ENCODE measurements at regions not wholly inside any gene's neighbourhood (a gene's known extent, or its start where the extent isn't known, plus 50 kb on each side); places are given as distances from the start of the nearest gene placed in this dataset.
"Not testable (repeated sequence)": the region's sequence is repeated elsewhere in the genome, so short reads cannot be mapped to it uniquely, and the experiment has no call there.

DNA sequence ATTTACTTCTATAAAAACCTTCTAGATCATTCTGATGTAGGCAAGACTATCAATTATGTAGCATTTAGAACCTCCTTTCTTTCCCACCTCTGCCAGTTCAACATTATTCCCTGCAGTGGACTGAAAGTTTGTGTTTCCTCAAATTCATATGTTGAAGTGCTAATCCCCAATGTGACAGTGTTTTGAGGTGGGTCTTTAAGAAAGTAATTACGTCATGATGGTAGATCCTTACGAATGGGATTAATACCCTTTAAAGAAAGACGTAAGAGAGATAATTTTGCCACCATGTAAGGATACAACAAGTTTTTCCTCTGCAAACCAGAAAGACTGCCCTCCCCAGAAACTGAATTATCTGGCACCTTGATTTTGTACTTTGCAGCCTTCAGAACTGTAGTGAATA lies 1489.7 kb upstream of the SEL1L start:
- no peak for DNase-seq (ENCODE audit: low read depth in 1 of 2, low spot score in 1 of 2)

DNA sequence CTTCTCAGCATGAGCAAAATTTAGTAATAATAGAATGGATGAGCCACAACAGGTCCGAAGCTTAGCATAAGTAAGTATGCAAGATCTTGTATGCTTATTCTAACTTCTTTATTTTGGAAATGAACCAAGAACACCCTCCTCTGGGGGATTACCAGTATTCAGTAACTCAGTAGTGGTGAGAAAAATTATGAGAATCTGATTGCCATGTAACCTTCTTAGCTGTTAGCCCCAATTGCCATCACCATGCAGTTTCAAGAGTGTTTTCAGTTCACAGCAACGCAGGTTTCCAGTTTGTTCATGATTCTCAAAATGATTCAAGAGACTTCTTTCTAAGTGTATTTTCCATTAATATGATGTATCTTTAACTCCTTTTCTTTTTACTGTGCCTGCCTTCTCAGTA lies 1507.6 kb upstream of the SEL1L start:
- DNase-seq (ENCODE audit: low read depth in 1 of 2, low spot score in 1 of 2), result no peak

DNA sequence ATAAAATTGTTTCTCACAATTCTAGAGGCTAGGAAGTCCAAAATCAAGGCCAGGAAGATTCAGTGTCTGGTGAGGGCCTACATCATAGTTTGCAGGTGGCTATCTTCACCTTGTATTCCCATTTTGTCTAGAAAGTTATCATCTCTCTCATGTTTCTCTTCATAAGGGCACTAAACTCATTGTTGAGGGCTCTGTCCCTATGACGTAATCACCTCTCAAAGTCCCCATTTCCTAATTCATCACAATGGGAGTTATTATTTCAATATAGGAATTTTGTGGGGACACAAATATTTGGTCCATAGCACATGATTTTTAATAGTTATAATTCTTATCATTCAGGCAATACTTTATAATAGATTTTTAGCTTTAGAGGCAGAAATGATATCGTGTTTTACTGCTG lies 1509.2 kb upstream of the SEL1L start:
- DNase-seq (ENCODE audit: low read depth in 1 of 2, low spot score in 1 of 2), result no peak

DNA sequence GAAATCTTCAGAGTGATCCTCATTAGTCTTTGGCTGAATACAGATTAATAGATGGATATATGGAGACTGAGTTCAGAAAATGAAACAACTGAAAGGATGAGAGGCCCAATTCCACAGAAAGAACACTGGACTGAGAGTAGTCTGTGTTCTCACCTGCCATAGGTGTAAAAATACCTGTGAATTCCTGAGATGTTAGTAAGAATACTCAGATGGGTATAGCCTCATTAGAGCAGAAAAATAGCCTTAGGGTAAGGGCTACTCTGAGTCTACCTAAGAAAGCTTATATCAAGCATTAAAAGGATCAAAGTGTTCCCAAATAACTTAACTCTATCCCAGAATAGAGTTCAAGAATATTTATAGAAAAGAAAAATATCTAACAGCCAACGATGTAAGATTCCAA lies 1510.3 kb upstream of the SEL1L start:
- no peak for DNase-seq (ENCODE audit: low read depth in 1 of 2, low spot score in 1 of 2)

DNA sequence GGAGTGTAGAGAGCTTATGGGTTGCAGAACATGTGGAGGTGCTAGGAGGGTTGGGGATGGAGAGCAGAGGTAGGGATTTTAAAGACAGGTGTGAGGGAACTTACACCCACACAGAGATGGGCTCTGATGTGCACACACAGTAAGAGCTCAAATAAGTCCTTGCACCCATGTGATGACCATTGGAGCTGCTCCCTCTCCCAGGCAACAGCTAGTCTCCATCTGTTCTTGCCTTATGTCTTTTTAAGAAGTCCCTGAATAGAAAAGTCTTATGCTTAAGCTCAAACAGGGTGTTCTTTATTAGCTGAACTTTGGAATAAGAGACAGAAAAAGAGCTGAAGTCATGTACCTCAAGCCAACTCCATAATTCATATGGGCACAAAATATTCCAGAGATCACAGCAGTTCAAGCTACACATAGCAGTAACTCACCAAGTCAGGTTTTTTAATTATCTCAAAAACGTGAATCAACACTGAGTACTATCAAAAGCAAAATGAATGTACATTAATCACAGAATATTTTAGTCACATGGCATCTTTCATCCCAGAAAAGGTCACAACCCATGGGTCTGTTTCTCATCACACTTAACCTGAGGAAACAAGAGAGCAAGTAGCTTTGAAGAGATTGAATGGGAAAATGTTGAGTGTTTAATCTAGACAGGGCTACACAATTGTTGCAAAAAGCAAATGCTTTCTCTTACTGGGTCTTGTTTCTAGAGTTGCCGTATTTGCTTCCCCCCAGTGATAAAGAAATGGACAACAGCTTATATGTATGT lies 1513.6 kb upstream of the SEL1L start:
- no peak for DNase-seq (ENCODE audit: low read depth in 1 of 2, low spot score in 1 of 2)

GRCh38 chr14:83053022-83053710 lies 1519.5 kb upstream of the SEL1L start:
- DNase-seq (ENCODE audit: low read depth in 1 of 2, low spot score in 1 of 2), result no peak

GRCh38 chr14:83058068-83058467 lies 1524.4 kb upstream of the SEL1L start:
- DNase-seq (ENCODE audit: low read depth in 1 of 2, low spot score in 1 of 2), result no peak

DNA sequence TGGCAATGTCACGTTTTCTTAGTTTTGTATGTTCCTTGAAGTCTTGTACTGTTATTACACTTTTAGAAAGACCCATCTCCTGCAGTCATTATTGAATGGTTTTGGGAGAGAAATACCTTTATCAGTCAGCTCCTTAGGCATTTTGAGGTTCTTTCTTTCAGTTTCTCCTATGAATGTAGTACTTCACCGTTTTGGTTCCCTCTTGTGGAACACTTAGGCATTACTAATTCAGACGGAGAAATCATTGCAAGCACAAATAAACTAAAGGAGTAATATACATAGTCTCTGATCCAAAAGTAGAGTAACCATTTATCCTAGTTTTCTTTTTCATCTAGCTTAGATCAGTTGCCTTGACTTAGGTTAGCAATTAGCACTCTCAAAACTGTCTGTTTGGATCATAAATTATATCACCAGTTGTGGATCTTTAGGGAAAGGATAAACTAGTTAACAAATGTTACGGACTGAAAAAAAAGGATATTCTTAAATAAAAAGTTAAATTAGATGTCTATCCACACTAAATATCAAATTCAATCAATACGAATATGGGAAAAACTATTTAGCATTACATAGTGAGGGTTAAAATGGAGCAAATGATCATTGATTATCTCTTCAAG lies 1538.3 kb upstream of the SEL1L start:
- no peak for DNase-seq (ENCODE audit: low read depth in 1 of 2, low spot score in 1 of 2)

DNA sequence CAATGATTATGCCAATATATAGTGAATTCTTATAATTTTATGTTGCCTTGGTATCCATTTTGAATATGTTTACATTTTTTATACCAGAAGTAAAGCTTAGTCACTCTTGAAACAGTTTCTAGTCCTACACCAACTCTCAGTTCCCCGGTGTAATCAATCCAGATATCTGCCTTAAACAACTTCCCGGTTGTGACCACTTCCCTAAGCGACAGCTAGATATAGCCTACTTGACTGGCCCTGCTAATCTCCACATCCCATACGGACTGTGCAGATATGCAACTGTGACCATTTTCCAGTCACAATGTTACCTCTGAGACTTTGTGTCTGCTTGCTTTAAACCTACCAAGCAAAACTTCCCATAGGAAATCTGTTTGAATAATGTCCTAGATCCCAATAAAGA lies 1551.5 kb upstream of the SEL1L start:
- no peak for DNase-seq (ENCODE audit: low read depth in 1 of 2, low spot score in 1 of 2)

DNA sequence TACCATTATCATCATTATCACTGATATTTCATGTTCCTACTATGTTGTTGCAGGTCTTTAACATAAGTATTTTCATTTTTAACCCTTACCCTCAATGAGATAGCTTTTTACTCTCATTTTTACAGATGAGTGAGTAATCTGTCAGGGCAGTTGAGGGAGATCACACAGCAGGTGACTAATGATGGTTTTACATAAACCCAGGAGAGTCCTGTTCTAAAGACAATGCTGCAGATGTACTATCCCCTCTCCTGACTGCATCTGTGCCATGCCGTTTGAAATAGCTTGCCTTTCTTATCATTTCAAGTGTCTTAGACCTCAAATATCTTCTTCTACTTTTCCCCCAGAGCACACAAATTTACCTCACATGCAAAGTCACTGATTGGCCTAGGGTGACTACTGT lies 1552.1 kb upstream of the SEL1L start:
- no peak for DNase-seq (ENCODE audit: low read depth in 1 of 2, low spot score in 1 of 2)

- not testable (repeated sequence) for DNase-seq (ENCODE audit: low read depth in 1 of 2, low spot score in 1 of 2)
Measured at GRCh38 chr14:83091991-83092956, 1558.6 kb upstream of the SEL1L start.

- no peak for DNase-seq (ENCODE audit: low read depth in 1 of 2, low spot score in 1 of 2)
Measured at GRCh38 chr14:83096092-83096491, 1562.4 kb upstream of the SEL1L start.

GRCh38 chr14:83101846-83102245 lies 1568.2 kb upstream of the SEL1L start:
- DNase-seq (ENCODE audit: low read depth in 1 of 2, low spot score in 1 of 2), result no peak

DNA sequence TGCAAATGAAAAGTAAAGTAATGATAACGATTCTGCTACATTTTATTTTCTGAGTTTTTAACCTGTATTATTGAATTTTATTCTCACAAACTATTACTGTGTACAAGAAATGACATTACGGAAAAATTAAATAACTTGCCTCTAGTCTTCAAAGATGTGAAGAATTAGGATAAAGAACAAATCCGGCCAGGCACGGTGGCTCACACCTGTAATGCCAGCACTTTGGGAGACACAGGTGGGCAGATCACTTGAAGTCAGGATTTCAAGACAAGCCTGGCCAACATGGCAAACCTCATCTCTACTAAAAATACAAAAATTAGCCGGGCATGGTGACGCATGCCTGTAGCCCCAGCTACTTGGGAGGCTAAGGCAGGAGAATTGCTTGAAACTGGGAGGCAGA lies 1584.4 kb upstream of the SEL1L start:
- no peak for DNase-seq (ENCODE audit: low read depth in 1 of 2, low spot score in 1 of 2)

GRCh38 chr14:83120187-83120586 lies 1586.5 kb upstream of the SEL1L start:
- DNase-seq (ENCODE audit: low read depth in 1 of 2, low spot score in 1 of 2), result no peak

DNA sequence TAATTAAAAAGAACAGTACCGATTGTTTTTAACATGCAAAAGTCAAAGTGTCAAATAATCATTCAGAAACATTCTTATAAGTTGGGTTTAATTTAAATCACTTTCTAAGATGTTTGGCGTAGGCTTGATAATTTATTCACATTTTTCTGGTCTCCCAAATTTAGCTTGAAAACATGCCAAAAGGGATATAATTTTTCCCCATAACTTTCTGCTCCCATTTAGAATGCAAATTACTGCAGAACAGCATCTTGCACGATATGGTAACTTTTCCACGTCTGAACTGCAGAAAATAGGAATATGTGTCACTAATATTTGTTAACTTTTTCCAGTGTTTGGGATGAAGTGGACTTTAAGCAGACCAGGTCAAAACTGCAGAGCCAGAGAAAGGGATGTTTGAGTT lies 1592.4 kb upstream of the SEL1L start:
- no peak for DNase-seq (ENCODE audit: low read depth in 1 of 2, low spot score in 1 of 2)

- no peak for DNase-seq (ENCODE audit: low read depth in 1 of 2, low spot score in 1 of 2)
Measured at GRCh38 chr14:83128783-83129182, 1595.1 kb upstream of the SEL1L start.

DNA sequence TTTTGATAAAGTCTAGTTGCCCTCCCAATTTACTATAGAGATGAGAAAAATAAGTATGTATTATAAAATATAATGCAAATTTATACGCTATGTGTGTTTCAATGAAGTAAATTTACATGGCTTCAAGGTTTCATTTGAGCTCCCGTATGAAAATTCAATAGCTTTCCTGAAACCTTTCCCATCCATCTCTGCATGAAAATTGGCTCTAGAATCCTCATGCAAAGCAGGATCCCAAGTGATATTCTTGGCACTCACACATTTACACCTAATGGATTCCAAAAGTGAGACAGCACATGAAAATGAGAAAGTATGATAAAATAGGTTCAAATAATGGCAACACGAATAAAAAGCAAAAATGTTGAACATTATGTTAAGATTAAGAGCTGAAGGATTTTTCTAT lies 1595.8 kb upstream of the SEL1L start:
- DNase-seq (ENCODE audit: low read depth in 1 of 2, low spot score in 1 of 2), result no peak

GRCh38 chr14:83133981-83134645 lies 1600.5 kb upstream of the SEL1L start:
- no peak for DNase-seq (ENCODE audit: low read depth in 1 of 2, low spot score in 1 of 2)

GRCh38 chr14:83140756-83141155 lies 1607.1 kb upstream of the SEL1L start:
- DNase-seq (ENCODE audit: low read depth in 1 of 2, low spot score in 1 of 2), result no peak

- no peak for DNase-seq (ENCODE audit: low read depth in 1 of 2, low spot score in 1 of 2)
Measured at GRCh38 chr14:83147006-83147405, 1613.4 kb upstream of the SEL1L start.

Measured in activated CD4-positive, alpha-beta T cell treated with anti-CD3 and anti-CD28 coated beads, Interleukin-2, amount 50 U/mL, for 24 hours (primary cell).